Uterus (tissue), 2 donors: ENCODE measurements at regions not wholly inside any gene's neighbourhood (a gene's known extent, or its start where the extent isn't known, plus 50 kb on each side); places are given as distances from the start of the nearest gene placed in this dataset.

Source experiments
- CTCF ChIP-seq, 4 experiments: fragments of 200-600 bp in 2 of 4; fragments of 450-650 bp in 2 of 4; sonication (generic) in 2 of 4; IDR thresholded peaks; one replicate each; pipeline ENCODE4 v1.5.1; 2016 to 2019; ENCODE audit warnings: antibody characterized with exemption in 4 of 4, mild to moderate bottlenecking in 2 of 4, moderate library complexity in 1 of 4
- POLR2A ChIP-seq, 2 donors: fragments of 450-650 bp; IDR thresholded peaks; one replicate each; pipeline ENCODE4 v1.6.1; 2016; ENCODE audit warnings: antibody characterized with exemption in 2 of 2, mild to moderate bottlenecking in 1 of 2, moderate library complexity in 1 of 2

DNA sequence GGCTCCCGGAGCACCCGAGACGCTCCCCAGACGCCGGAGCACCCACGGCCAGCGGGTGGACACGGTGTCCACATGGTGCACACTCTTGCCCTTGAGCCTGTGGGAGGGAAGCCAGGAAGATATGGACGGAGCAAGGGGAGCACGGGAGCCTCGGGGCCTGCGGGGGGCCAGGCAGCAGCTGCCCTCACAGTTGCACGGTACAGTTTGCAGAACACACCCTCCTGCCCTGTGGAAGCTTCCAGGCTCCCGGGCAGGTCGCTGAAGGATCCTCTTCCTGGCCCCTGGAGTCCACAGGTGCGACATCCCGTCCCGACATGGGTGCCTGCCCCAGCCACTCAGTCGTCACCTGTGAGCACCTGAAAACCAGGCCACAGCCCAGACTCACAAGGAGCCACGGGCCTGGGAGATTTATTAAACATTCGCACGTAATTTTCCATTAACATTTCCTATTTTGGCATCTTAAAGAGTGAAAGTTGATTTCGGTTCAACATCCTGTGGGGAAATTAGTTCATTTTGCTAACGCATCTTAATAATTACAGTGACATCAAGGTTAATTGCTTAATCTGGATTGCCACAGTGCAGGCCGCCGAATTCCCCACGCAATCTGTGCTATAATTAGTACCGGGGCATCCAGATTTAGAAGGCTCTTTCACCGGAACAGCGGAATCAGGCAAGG, 253.3 kb downstream of the BRD1 start:
- TF ChIP-seq CTCF (IDR thresholded peaks at IDR 0.05) (no peak), POLR2A (IDR thresholded peaks at IDR 0.05) (no peak)
